B cell (primary cell): ENCODE measurements at regions not wholly inside any gene's neighbourhood (a gene's known extent, or its start where the extent isn't known, plus 50 kb on each side); places are given as distances from the start of the nearest gene placed in this dataset.
"Not testable (repeated sequence)": the region's sequence is repeated elsewhere in the genome, so short reads cannot be mapped to it uniquely, and the experiment has no call there.

Experiments used
- ATAC-seq: fragments of 200-7000 bp; cut with Tn5 transposase; one replicate; pipeline ENCODE4 v1.10.0; 2021; ENCODE audit warnings: low read depth, mild to moderate bottlenecking, moderate number of reproducible peaks, moderate library complexity
- CTCF ChIA-PET: fragments of 350-600 bp; sonication (Branson Sonifier 250); formaldehyde crosslinking; loops from one replicate; lab custom pipeline; 2021; ENCODE audit warnings: antibody characterized with exemption, inconsistent platforms; lab: Charles Lee
- POLR2A ChIA-PET: fragments of 350-600 bp; sonication (Branson Sonifier 250); formaldehyde crosslinking; loops from one replicate; lab custom pipeline; 2021; ENCODE audit warnings: antibody characterized with exemption; lab: Charles Lee
- DNase-seq: peaks from one replicate; pipeline ENCODE4 v3.0.0; 2013
- H2AFZ ChIP-seq: 2 replicates; pipeline ENCODE4 v1.6.1; 2012; ENCODE audit warnings: mild to moderate bottlenecking, low read depth, low read length; ENCODE audit not compliant: insufficient read depth, poor library complexity, severe bottlenecking
- H3K27ac ChIP-seq, 2 donors: 1 replicate in 1 of 2; 2 replicates in 1 of 2; pipeline ENCODE4 v1.5.1; 2012 to 2013; ENCODE audit warnings: low read length in 2 of 2, mild to moderate bottlenecking in 2 of 2, moderate library complexity in 1 of 2
- H3K27me3 ChIP-seq, 4 experiments: fragments of 200-600 bp in 1 of 4; sonication (generic) in 1 of 4; replicated peaks in 1 of 4; 1 replicate in 2 of 4; 2 replicates in 2 of 4; pipeline versions ENCODE4 v1.6.1 to v1.7.0; 2013 to 2016; ENCODE audit warnings: low read length in 3 of 4, mild to moderate bottlenecking in 2 of 4, mixed read lengths in 1 of 4, moderate library complexity in 1 of 4; ENCODE audit not compliant: insufficient read depth in 4 of 4, control insufficient read depth in 3 of 4; ENCODE audit errors: control extremely low read depth in 1 of 4
- H3K36me3 ChIP-seq, 2 experiments: replicated peaks in 1 of 2; 1 replicate in 1 of 2; 2 replicates in 1 of 2; pipeline versions ENCODE4 v1.6.1 to v1.7.1; 2013; ENCODE audit warnings: low read length in 1 of 2; ENCODE audit not compliant: insufficient read depth in 2 of 2, control insufficient read depth in 1 of 2; ENCODE audit errors: control extremely low read depth in 1 of 2, extremely low read depth in 1 of 2
- H3K4me1 ChIP-seq, 2 donors: fragments of 200-600 bp in 1 of 2; sonication (generic) in 1 of 2; 1 replicate in 1 of 2; 2 replicates in 1 of 2; pipeline versions ENCODE4 v1.5.1 to v1.6.1; 2013 to 2017; ENCODE audit warnings: low read length in 2 of 2; ENCODE audit not compliant: control insufficient read depth in 2 of 2, insufficient read depth in 2 of 2
- H3K4me2 ChIP-seq: replicated peaks from 2 replicates; pipeline ENCODE3; 2012; ENCODE audit warnings: mild to moderate bottlenecking, low read depth, low read length; ENCODE audit not compliant: poor library complexity, severe bottlenecking
- H3K4me3 ChIP-seq, 5 experiments: fragments of 200-600 bp in 1 of 5; sonication (generic) in 1 of 5; 1 replicate in 3 of 5; 2 replicates in 2 of 5; pipeline versions ENCODE4 v1.5.1 to v1.7.0; 2011 to 2016; ENCODE audit warnings: low read length in 4 of 5, mild to moderate bottlenecking in 4 of 5, low read depth in 2 of 5, control low read depth in 1 of 5, moderate library complexity in 1 of 5; ENCODE audit not compliant: insufficient read depth in 1 of 5; ENCODE audit errors: control extremely low read depth in 1 of 5, extremely low read depth in 1 of 5
- H3K79me2 ChIP-seq: fragments of 200-600 bp; sonication (generic); one replicate; pipeline ENCODE4 v1.6.0; 2016; ENCODE audit warnings: low read length; ENCODE audit not compliant: control insufficient read depth, insufficient read depth
- H3K9ac ChIP-seq: fragments of 200-600 bp; sonication (generic); 2 replicates; pipeline ENCODE4 v1.6.1; 2017; ENCODE audit warnings: mild to moderate bottlenecking, low read length, moderate library complexity
- H3K9me3 ChIP-seq, 3 donors: one replicate each; pipeline versions ENCODE4 v1.6.1 to v1.7.1; 2013; ENCODE audit warnings: low read length in 2 of 3; ENCODE audit not compliant: control insufficient read depth in 2 of 3, insufficient read depth in 1 of 3; ENCODE audit errors: control extremely low read depth in 1 of 3
- H4K20me1 ChIP-seq: 2 replicates; pipeline ENCODE4 v1.6.0; 2012; ENCODE audit warnings: mild to moderate bottlenecking, low read length; ENCODE audit not compliant: insufficient read depth, control insufficient read depth, poor library complexity, severe bottlenecking
- H3K27ac Mint-ChIP-seq: one replicate; pipeline ENCODE4 v1.8.0; 2021; ENCODE audit warnings: mixed read lengths
- H3K27me3 Mint-ChIP-seq: one replicate; pipeline ENCODE4 v1.8.0; 2021; ENCODE audit warnings: mixed read lengths
- H3K4me1 Mint-ChIP-seq: one replicate; pipeline ENCODE4 v1.8.0; 2021; ENCODE audit warnings: mixed read lengths
- H3K4me3 Mint-ChIP-seq: one replicate; pipeline ENCODE4 v1.8.0; 2021; ENCODE audit warnings: mixed read lengths
- H3K9me3 Mint-ChIP-seq: one replicate; pipeline ENCODE4 v1.8.0; 2022; ENCODE audit warnings: mixed read lengths; ENCODE audit not compliant: insufficient read depth
- EZH2 ChIP-seq: IDR thresholded peaks from 2 replicates; pipeline ENCODE4 v1.6.1; 2012; ENCODE audit warnings: borderline replicate concordance, low read depth, mild to moderate bottlenecking, moderate library complexity, low read length; ENCODE audit not compliant: insufficient read depth, poor library complexity, severe bottlenecking
- WGBS: methylation state at CpG from one replicate; pipeline ENCODE4 v1.1.5; 2013; ENCODE audit warnings: missing lambda C conversion rate; ENCODE audit not compliant: insufficient coverage; 5-methylcytosine and 5-hydroxymethylcytosine counted together
- intact Hi-C: fragments of 100-400 bp; cut with micrococcal nuclease; formaldehyde crosslinking; loops from one replicate; pipeline ENCODE4 v1.10.0; 2022
- TF ChIP-seq, protein P1 (sequence below): fragments of 200-600 bp; IDR thresholded peaks from one replicate; pipeline ENCODE4 v1.8.0; 2022; ENCODE audit warnings: antibody characterized with exemption, mild to moderate bottlenecking

- Histone ChIP-seq H3K4me3 (no peak overlapping the region), H3K4me1 (no peaks in the 10 kb centered on the region), H3K9ac (no peak overlapping the region), H3K4me2 (no peak overlapping the region), H3K79me2 (no peaks in the 10 kb centered on the region), H3K9me3 (peaks cover 0 to 14% (median 0%) of the 10 kb centered on the region in 3 donors), H3K36me3 (no peaks in the 10 kb centered on the region), H3K27me3 (no peaks in the 10 kb centered on the region), H3K27ac (no peak overlapping the region), H2AFZ (no peak overlapping the region), H4K20me1 (no peaks in the 10 kb centered on the region)
- WGBS: 77% methylated on average over 2 of the region's 7 CpGs
- H3K4me3 Mint-ChIP-seq: no peak overlapping the region
- ATAC-seq (no peak), DNase-seq (no peak)
- peaks cover 3% of the 10 kb centered on the region for H3K27me3 Mint-ChIP-seq
- ChIA-PET CTCF (no interaction called here), POLR2A (interaction anchor here (0.6 kb wide), 1 partner anchor 615 kb away, joined by 8 read pairs; no protein-coding TSS in a partner anchor)
- H3K4me1 Mint-ChIP-seq: no peaks in the 10 kb centered on the region
- H3K9me3 Mint-ChIP-seq: no peaks in the 10 kb centered on the region
- H3K27ac Mint-ChIP-seq: no peak overlapping the region
- intact Hi-C loops: no loop called here
- TF ChIP-seq, protein P1, sequence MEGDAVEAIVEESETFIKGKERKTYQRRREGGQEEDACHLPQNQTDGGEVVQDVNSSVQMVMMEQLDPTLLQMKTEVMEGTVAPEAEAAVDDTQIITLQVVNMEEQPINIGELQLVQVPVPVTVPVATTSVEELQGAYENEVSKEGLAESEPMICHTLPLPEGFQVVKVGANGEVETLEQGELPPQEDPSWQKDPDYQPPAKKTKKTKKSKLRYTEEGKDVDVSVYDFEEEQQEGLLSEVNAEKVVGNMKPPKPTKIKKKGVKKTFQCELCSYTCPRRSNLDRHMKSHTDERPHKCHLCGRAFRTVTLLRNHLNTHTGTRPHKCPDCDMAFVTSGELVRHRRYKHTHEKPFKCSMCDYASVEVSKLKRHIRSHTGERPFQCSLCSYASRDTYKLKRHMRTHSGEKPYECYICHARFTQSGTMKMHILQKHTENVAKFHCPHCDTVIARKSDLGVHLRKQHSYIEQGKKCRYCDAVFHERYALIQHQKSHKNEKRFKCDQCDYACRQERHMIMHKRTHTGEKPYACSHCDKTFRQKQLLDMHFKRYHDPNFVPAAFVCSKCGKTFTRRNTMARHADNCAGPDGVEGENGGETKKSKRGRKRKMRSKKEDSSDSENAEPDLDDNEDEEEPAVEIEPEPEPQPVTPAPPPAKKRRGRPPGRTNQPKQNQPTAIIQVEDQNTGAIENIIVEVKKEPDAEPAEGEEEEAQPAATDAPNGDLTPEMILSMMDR: no peak
- no peak for TF ChIP-seq EZH2
These were observed 178.3 kb downstream of the SKIDA1 start for GRCh38 chr10:21347043-21347784.

GRCh38 chr10:21343087-21343486 lies 182.4 kb downstream of the SKIDA1 start:
- Histone ChIP-seq H3K4me2 (no peak overlapping the region), H3K4me1 (no peaks in the 10 kb centered on the region), H3K36me3 (no peaks in the 10 kb centered on the region), H3K79me2 (no peaks in the 10 kb centered on the region), H3K9ac (no peak overlapping the region), H4K20me1 (no peaks in the 10 kb centered on the region), H2AFZ (no peak overlapping the region), H3K4me3 (no peak overlapping the region), H3K27me3 (no peaks in the 10 kb centered on the region), H3K27ac (no peak overlapping the region), H3K9me3 (peaks cover 0 to under 1% (median 0%) of the 10 kb centered on the region in 3 donors)
- DNase-seq (no peak), ATAC-seq (no peak)
- ChIA-PET CTCF (no interaction called here), POLR2A (no interaction called here)
- Mint-ChIP-seq H3K9me3 (no peaks in the 10 kb centered on the region), H3K27ac (no peak overlapping the region), H3K4me3 (no peak overlapping the region), H3K27me3 (peaks cover 7% of the 10 kb centered on the region), H3K4me1 (no peaks in the 10 kb centered on the region)
- WGBS: 80% methylated on average over 2 of the region's 3 CpGs
- intact Hi-C loops: no loop called here
- TF ChIP-seq, protein P1: no peak
- TF ChIP-seq EZH2: no peak

DNA sequence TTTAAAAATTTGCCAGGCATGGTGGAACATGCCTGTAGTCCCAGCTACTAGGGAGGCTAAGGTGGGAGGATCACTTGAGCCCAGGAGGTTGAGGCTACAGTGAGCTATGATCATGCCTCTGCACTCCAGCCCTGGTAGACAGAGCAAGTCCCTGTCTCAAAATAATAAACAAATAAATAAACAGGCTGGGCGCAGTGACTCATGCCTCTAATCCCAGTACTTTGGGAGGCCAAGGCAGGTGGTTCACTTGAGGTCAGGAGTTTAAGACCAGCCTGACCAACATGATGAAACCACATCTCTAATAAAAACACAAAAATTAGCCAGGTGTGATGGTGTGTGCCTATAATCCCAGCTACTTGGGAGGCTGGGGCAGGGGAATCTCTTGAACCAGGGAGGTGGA lies 183.0 kb downstream of the SKIDA1 start:
- CTCF ChIA-PET, H3K36me3 ChIP-seq, H3K4me1 Mint-ChIP-seq, DNase-seq, H3K4me2 ChIP-seq, H3K4me3 ChIP-seq, intact Hi-C loops, POLR2A ChIA-PET, ATAC-seq, H3K4me1 ChIP-seq, H3K27me3 ChIP-seq, H3K4me3 Mint-ChIP-seq, H4K20me1 ChIP-seq, H3K9me3 Mint-ChIP-seq, H3K79me2 ChIP-seq, H3K27me3 Mint-ChIP-seq, H3K27ac ChIP-seq, H3K9me3 ChIP-seq, H3K27ac Mint-ChIP-seq, H2AFZ ChIP-seq, H3K9ac ChIP-seq: not testable (repeated sequence)
- 100% methylated on average over 1 of the region's 1 CpG for WGBS
